Cardiac septum (tissue), 1 donor: ENCODE measurements at regions not wholly inside any gene's neighbourhood (a gene's known extent, or its start where the extent isn't known, plus 50 kb on each side); places are given as distances from the start of the nearest gene placed in this dataset.
"Not testable (repeated sequence)": the region's sequence is repeated elsewhere in the genome, so short reads cannot be mapped to it uniquely, and the experiment has no call there.

Experiments
- DNase-seq: peaks from one replicate; pipeline ENCODE4 v3.0.0-alpha.2; 2020; ENCODE audit warnings: low spot score
- intact Hi-C: fragments of 100-400 bp; cut with DNase I; formaldehyde crosslinking; loops from one replicate; pipeline ENCODE4 v1.14.0; 2022
- donor health status: DM: no; HTN: no; CAD: no.

GRCh38 chr17:77287432-77288068 lies 146.8 kb downstream of the SEC14L1 start:
- intact Hi-C loops, result no loop called here

GRCh38 chr17:77288115-77288619 lies 147.4 kb downstream of the SEC14L1 start:
- no peak for DNase-seq

More at GRCh38 chr17:77287432-77288068, 146.8 kb downstream of the SEC14L1 start:
- DNase-seq, result no peak

GRCh38 chr17:77290759-77291558 lies 150.2 kb downstream of the SEC14L1 start:
- intact Hi-C loops, DNase-seq: not testable (repeated sequence)

More at GRCh38 chr17:77288115-77288619, 147.4 kb downstream of the SEC14L1 start:
- intact Hi-C loops, result no loop called here

- DNase-seq, result no peak
- intact Hi-C loops, result no loop called here
These were observed 151.0 kb downstream of the SEC14L1 start for GRCh38 chr17:77291591-77292386.

- intact Hi-C loops, result no loop called here
- DNase-seq, result no peak
These were observed 154.0 kb downstream of the SEC14L1 start for GRCh38 chr17:77294761-77295160.

GRCh38 chr17:77295241-77295853 lies 154.6 kb downstream of the SEC14L1 start:
- no peak for DNase-seq
- intact Hi-C loops, result no loop called here

- intact Hi-C loops, result no loop called here
- no peak for DNase-seq
These were observed 156.1 kb downstream of the SEC14L1 start for GRCh38 chr17:77296769-77297409.

GRCh38 chr17:77297693-77298666 lies 157.2 kb downstream of the SEC14L1 start:
- intact Hi-C loops, result no loop called here
- DNase-seq, result no peak

GRCh38 chr17:77298811-77299210 lies 158.0 kb downstream of the SEC14L1 start:
- intact Hi-C loops, result no loop called here
- no peak for DNase-seq

GRCh38 chr17:77299256-77300015 lies 158.7 kb downstream of the SEC14L1 start:
- intact Hi-C loops, result no loop called here

GRCh38 chr17:77300016-77300686 lies 159.4 kb downstream of the SEC14L1 start:
- DNase-seq, result no peak
- intact Hi-C loops, result no loop called here

More at GRCh38 chr17:77299256-77300015, 158.7 kb downstream of the SEC14L1 start:
- no peak for DNase-seq

GRCh38 chr17:77301694-77302266 lies 161.0 kb downstream of the SEC14L1 start:
- no peak for DNase-seq
- intact Hi-C loops, result no loop called here

- DNase-seq, result no peak
- intact Hi-C loops, result no loop called here
These were observed 161.9 kb downstream of the SEC14L1 start for GRCh38 chr17:77302682-77303081.

GRCh38 chr17:77303620-77304019 lies 162.9 kb downstream of the SEC14L1 start:
- DNase-seq, result no peak
- intact Hi-C loops, result no loop called here

GRCh38 chr17:77304051-77304745 lies 163.4 kb downstream of the SEC14L1 start:
- DNase-seq, result no peak
- intact Hi-C loops, result no loop called here
